Neuronal stem cell (in vitro differentiated cells): ENCODE measurements at regions not wholly inside any gene's neighbourhood (a gene's known extent, or its start where the extent isn't known, plus 50 kb on each side); places are given as distances from the start of the nearest gene placed in this dataset.
"Not testable (repeated sequence)": the region's sequence is repeated elsewhere in the genome, so short reads cannot be mapped to it uniquely, and the experiment has no call there.

Experiments
- DNase-seq: peaks from one replicate; pipeline ENCODE4 v3.0.0-alpha.2; 2013; ENCODE audit warnings: low spot score
- H2AFZ ChIP-seq: one replicate; pipeline ENCODE4 v1.6.1; 2013; ENCODE audit warnings: mild to moderate bottlenecking, low read length, inconsistent platforms
- H2AK5ac ChIP-seq: 2 replicates; pipeline ENCODE4 v1.6.1; 2013; ENCODE audit warnings: low read depth, mild to moderate bottlenecking, inconsistent platforms, low read length, moderate library complexity, mixed read lengths
- H2BK120ac ChIP-seq: 2 replicates; pipeline ENCODE4 v1.6.1; 2013; ENCODE audit warnings: low read depth, mild to moderate bottlenecking, inconsistent platforms, low read length, moderate library complexity, mixed read lengths
- H2BK12ac ChIP-seq: one replicate; pipeline ENCODE4 v1.6.1; 2013; ENCODE audit warnings: low read length, inconsistent platforms
- H2BK15ac ChIP-seq: 2 replicates; pipeline ENCODE4 v1.6.1; 2013; ENCODE audit warnings: mild to moderate bottlenecking, low read length, inconsistent platforms, mixed read lengths
- H2BK5ac ChIP-seq: one replicate; pipeline ENCODE4 v1.6.1; 2013; ENCODE audit warnings: inconsistent platforms, mild to moderate bottlenecking, low read length, moderate library complexity
- H3K14ac ChIP-seq: one replicate; pipeline ENCODE4 v1.6.1; 2013; ENCODE audit warnings: low read length, inconsistent platforms
- H3K18ac ChIP-seq: 2 replicates; pipeline ENCODE4 v1.6.1; 2013; ENCODE audit warnings: low read length, inconsistent platforms
- H3K23ac ChIP-seq: 2 replicates; pipeline ENCODE4 v1.6.1; 2013; ENCODE audit warnings: low read depth, mild to moderate bottlenecking, mixed read lengths, low read length, inconsistent platforms; ENCODE audit not compliant: poor library complexity
- H3K27ac ChIP-seq: replicated peaks from 3 replicates; pipeline ENCODE4 v1.5.1; 2013; ENCODE audit warnings: low read length, inconsistent platforms
- H3K27me3 ChIP-seq, 3 experiments: 2 replicates each; pipeline ENCODE4 v1.6.1; 2013; ENCODE audit warnings: low read length in 3 of 3, mild to moderate bottlenecking in 2 of 3, inconsistent platforms in 1 of 3, low read depth in 1 of 3, mixed read lengths in 1 of 3, moderate library complexity in 1 of 3; ENCODE audit not compliant: control insufficient read depth in 3 of 3, insufficient read depth in 3 of 3
- H3K36me3 ChIP-seq, 2 donors: replicated peaks in 1 of 2; 2 replicates each; pipeline ENCODE4 v1.6.1; 2013; ENCODE audit warnings: low read length in 2 of 2; ENCODE audit not compliant: control insufficient read depth in 2 of 2, insufficient read depth in 2 of 2
- H3K4ac ChIP-seq: 2 replicates; pipeline ENCODE4 v1.6.1; 2013; ENCODE audit warnings: inconsistent platforms, mild to moderate bottlenecking, low read length, moderate library complexity
- H3K4me1 ChIP-seq, 2 donors: 1 replicate in 1 of 2; 2 replicates in 1 of 2; pipeline ENCODE4 v1.6.1; 2013; ENCODE audit warnings: low read length in 2 of 2, low read depth in 1 of 2; ENCODE audit not compliant: control insufficient read depth in 2 of 2, insufficient read depth in 1 of 2
- H3K4me2 ChIP-seq: one replicate; pipeline ENCODE4 v1.6.1; 2013; ENCODE audit warnings: mild to moderate bottlenecking, low read length, inconsistent platforms; ENCODE audit not compliant: insufficient read depth, poor library complexity, severe bottlenecking
- H3K4me3 ChIP-seq, 2 donors: 2 replicates each; pipeline ENCODE4 v1.5.1; 2013; ENCODE audit warnings: low read length in 2 of 2, mild to moderate bottlenecking in 2 of 2, inconsistent platforms in 1 of 2, moderate library complexity in 1 of 2
- H3K79me1 ChIP-seq: one replicate; pipeline ENCODE4 v1.6.1; 2013; ENCODE audit warnings: low read depth, mild to moderate bottlenecking, inconsistent platforms, low read length, moderate library complexity
- H3K9ac ChIP-seq: one replicate; pipeline ENCODE4 v1.6.1; 2013; ENCODE audit warnings: mild to moderate bottlenecking, low read depth, low read length, inconsistent platforms; ENCODE audit not compliant: poor library complexity
- H3K9me3 ChIP-seq, 2 donors: replicated peaks in 1 of 2; 2 replicates each; pipeline versions ENCODE3 to v1.6.1; 2013; ENCODE audit warnings: low read length in 2 of 2, mild to moderate bottlenecking in 2 of 2, inconsistent platforms in 1 of 2, low read depth in 1 of 2, mixed read lengths in 1 of 2, moderate library complexity in 1 of 2; ENCODE audit not compliant: control insufficient read depth in 2 of 2, insufficient read depth in 1 of 2
- H4K8ac ChIP-seq: one replicate; pipeline ENCODE4 v1.6.1; 2013; ENCODE audit warnings: low read depth, mild to moderate bottlenecking, inconsistent platforms, low read length, moderate library complexity
- H4K91ac ChIP-seq: one replicate; pipeline ENCODE4 v1.6.1; 2013; ENCODE audit warnings: low read length, low read depth, mild to moderate bottlenecking, inconsistent platforms; ENCODE audit not compliant: poor library complexity
- WGBS, 2 donors: extraction: QIAGEN DNeasy Blood & Tissue Kit; methylation state at CpG; one replicate each; pipeline ENCODE4 v1.1.7; 2013; ENCODE audit warnings: missing lambda C conversion rate in 2 of 2, mixed read lengths in 1 of 2; ENCODE audit not compliant: insufficient read length in 2 of 2, insufficient replicate concordance in 1 of 2; ENCODE audit errors: extremely low coverage in 2 of 2; 5-methylcytosine and 5-hydroxymethylcytosine counted together

- Histone ChIP-seq H3K4me1 (no peaks in the 10 kb centered on the region), H3K9me3 (no peaks in the 10 kb centered on the region), H3K18ac (no peak overlapping the region), H3K4me3 (no peak overlapping the region), H2BK12ac (no peak overlapping the region), H3K27me3 (no peaks in the 10 kb centered on the region), H3K9ac (no peak overlapping the region), H3K14ac (no peak overlapping the region), H3K23ac (no peak overlapping the region), H2BK120ac (no peak overlapping the region), H3K4ac (no peak overlapping the region), H2AK5ac (no peak overlapping the region), H3K36me3 (no peaks in the 10 kb centered on the region), H3K4me2 (no peak overlapping the region), H2BK15ac (no peak overlapping the region), H3K27ac (no peak overlapping the region), H3K79me1 (no peaks in the 10 kb centered on the region), H2AFZ (no peak overlapping the region), H4K91ac (no peak overlapping the region), H2BK5ac (no peak overlapping the region), H4K8ac (no peak overlapping the region)
- no peak for DNase-seq
- no CpG with 5 or more reads among the region's 6 CpGs for WGBS, 2 donors
These were observed 278.2 kb upstream of the SLC16A7 start for GRCh38 chr12:59317598-59317997.

GRCh38 chr12:59316938-59317337 is 278.9 kb upstream of the SLC16A7 start:
- H3K27ac ChIP-seq, result no peak overlapping the region
- H2AFZ ChIP-seq, result no peak overlapping the region
- H3K23ac ChIP-seq, result no peak overlapping the region
- no peak overlapping the region for H3K14ac ChIP-seq
- no peak overlapping the region for H3K4me3 ChIP-seq
- no peaks in the 10 kb centered on the region for H3K9me3 ChIP-seq
- no peak overlapping the region for H4K91ac ChIP-seq
- H2BK15ac ChIP-seq, result no peak overlapping the region
- no peak overlapping the region for H3K4me2 ChIP-seq
- no CpG with 5 or more reads among the region's 3 CpGs for WGBS, 2 donors
- no peak overlapping the region for H3K4ac ChIP-seq
- no peaks in the 10 kb centered on the region for H3K4me1 ChIP-seq
- H3K18ac ChIP-seq, result no peak overlapping the region
- no peaks in the 10 kb centered on the region for H3K79me1 ChIP-seq
- H3K9ac ChIP-seq, result no peak overlapping the region
- no peaks in the 10 kb centered on the region for H3K27me3 ChIP-seq
- H2BK120ac ChIP-seq, result no peak overlapping the region
- DNase-seq, result no peak
- H4K8ac ChIP-seq, result no peak overlapping the region
- H2AK5ac ChIP-seq, result no peak overlapping the region
- no peak overlapping the region for H2BK12ac ChIP-seq
- H2BK5ac ChIP-seq, result no peak overlapping the region
- no peaks in the 10 kb centered on the region for H3K36me3 ChIP-seq

DNA sequence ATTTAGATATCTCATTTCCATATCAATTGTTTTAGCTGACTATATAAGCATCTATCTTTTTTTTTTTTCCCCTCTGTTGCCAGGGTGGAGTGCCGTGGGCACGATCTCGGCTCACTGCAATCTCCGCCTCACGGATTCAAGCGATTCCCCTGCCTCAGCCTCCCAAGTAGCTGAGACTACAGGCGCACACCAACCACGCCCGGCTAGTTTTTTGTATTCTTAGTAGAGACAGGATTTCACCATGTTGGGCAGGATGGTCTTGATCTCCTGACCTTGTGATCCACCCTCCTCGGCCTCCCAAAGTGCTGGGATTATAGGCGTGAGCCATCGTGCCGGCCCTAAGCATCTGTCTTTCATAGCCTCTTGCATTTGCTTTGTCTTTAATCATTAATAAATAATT is 279.5 kb upstream of the SLC16A7 start:
- no CpG with 5 or more reads among the region's 13 CpGs for WGBS, 2 donors
- not testable (repeated sequence) for H2AK5ac ChIP-seq, H2BK5ac ChIP-seq, H2AFZ ChIP-seq, H3K14ac ChIP-seq, H2BK12ac ChIP-seq, H3K18ac ChIP-seq, H4K91ac ChIP-seq, H3K4me1 ChIP-seq, H3K23ac ChIP-seq, H3K9me3 ChIP-seq, H3K4ac ChIP-seq, H4K8ac ChIP-seq, H3K27me3 ChIP-seq, H3K36me3 ChIP-seq, H3K27ac ChIP-seq, H3K4me2 ChIP-seq, DNase-seq, H2BK120ac ChIP-seq, H3K4me3 ChIP-seq, H3K79me1 ChIP-seq, H3K9ac ChIP-seq, H2BK15ac ChIP-seq

DNA sequence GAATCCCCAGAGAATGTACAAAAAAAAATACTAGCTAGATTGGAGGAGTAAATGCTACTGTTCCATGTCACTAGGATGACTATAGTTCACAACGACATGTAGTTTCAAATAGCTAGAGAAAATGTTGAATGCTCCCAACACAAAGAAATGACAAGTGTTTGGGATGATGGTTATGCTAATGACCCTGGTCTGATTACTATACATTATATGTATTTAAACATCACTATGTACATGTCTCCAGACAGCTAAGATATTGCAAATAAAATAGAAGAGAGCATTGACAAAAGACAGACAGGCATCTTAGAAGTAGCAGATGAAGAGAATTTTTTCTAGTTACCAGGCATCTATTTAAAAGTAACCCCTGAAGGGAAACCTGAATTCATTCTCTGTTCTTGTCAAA is 281.6 kb upstream of the SLC16A7 start:
- no CpG with 5 or more reads among the region's 1 CpG for WGBS, 2 donors
- no peak for DNase-seq
- H3K4ac ChIP-seq, result no peak overlapping the region
- no peak overlapping the region for H3K27ac ChIP-seq
- no peak overlapping the region for H4K91ac ChIP-seq
- H3K9ac ChIP-seq, result no peak overlapping the region
- H3K4me3 ChIP-seq, result no peak overlapping the region
- H2BK120ac ChIP-seq, result no peak overlapping the region
- no peak overlapping the region for H2AK5ac ChIP-seq
- H2AFZ ChIP-seq, result no peak overlapping the region
- H3K79me1 ChIP-seq, result no peaks in the 10 kb centered on the region
- H3K9me3 ChIP-seq, result no peaks in the 10 kb centered on the region
- no peaks in the 10 kb centered on the region for H3K4me1 ChIP-seq
- no peak overlapping the region for H2BK15ac ChIP-seq
- no peak overlapping the region for H3K14ac ChIP-seq
- no peak overlapping the region for H2BK12ac ChIP-seq
- no peak overlapping the region for H3K4me2 ChIP-seq
- no peak overlapping the region for H3K18ac ChIP-seq
- no peaks in the 10 kb centered on the region for H3K27me3 ChIP-seq
- no peak overlapping the region for H2BK5ac ChIP-seq
- no peaks in the 10 kb centered on the region for H3K36me3 ChIP-seq
- H4K8ac ChIP-seq, result no peak overlapping the region
- H3K23ac ChIP-seq, result no peak overlapping the region
